Activated T-helper 9 cell treated with anti-CD3 and anti-CD28 coated beads, Interleukin-2, amount 50 U/mL, for 16 hours (primary cell): ENCODE measurements at regions not wholly inside any gene's neighbourhood (a gene's known extent, or its start where the extent isn't known, plus 50 kb on each side); places are given as distances from the start of the nearest gene placed in this dataset.
"Not testable (repeated sequence)": the region's sequence is repeated elsewhere in the genome, so short reads cannot be mapped to it uniquely, and the experiment has no call there.

ENCODE experiments used
- DNase-seq: peaks from one replicate; pipeline ENCODE4 v3.0.0-alpha.2; 2020; ENCODE audit warnings: low read depth

DNA sequence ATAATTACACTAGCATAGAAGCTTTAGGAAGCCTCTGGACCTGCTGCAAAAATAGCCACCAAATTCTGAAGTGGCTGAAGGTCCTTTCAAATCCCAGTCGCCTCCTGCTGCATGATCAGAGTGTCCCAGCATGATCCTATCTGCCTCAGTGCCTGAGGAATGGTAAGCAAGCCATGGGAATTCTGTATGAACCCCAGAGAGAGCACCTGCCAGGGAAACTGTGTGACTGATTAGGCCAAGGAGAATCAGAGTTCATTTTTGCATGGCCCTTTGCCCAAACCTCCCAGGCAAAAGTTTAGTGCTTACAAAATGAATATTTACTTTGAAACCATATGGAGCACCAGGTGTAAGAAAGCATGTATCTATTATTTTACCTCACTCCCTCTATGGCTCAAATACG is 221.4 kb downstream of the ARL4C start:
- DNase-seq, result no peak

DNA sequence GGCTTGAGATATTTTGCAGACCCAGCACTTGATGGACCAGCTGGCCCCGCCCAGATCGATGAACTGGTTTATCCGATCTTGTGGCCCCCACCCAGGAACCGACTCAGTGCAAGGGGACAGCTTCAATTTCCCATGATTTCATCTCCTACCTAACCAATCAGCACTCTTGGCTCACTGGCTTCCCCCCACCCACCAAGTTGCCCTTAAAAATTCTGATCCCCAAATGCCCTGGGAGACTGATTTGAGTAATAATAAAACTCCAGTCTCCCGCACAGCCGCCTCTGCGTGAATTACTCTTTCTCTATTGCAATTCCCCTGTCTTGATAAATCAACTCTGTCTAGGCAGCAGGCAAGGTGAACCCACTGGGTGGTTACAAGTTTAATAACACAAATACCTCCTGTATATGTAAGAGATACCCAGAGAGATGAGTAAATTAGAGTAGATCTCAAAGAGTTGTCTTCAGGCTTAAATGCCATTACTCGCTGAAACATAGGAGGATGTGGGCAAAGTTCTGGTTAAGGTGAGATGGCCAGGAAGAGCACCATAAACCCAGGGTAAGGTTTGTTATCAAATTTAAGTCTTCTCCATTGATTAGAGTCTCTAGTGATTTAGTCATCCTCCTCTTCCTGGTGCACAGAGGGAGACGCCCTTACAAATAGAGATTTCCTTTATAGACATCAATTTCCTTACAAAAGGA is 222.8 kb downstream of the ARL4C start:
- peak; percentile 19 for DNase-seq

- DNase-seq, result no peak
Measured at GRCh38 chr2:234272069-234272850, 221.8 kb downstream of the SPP2 start.

DNA sequence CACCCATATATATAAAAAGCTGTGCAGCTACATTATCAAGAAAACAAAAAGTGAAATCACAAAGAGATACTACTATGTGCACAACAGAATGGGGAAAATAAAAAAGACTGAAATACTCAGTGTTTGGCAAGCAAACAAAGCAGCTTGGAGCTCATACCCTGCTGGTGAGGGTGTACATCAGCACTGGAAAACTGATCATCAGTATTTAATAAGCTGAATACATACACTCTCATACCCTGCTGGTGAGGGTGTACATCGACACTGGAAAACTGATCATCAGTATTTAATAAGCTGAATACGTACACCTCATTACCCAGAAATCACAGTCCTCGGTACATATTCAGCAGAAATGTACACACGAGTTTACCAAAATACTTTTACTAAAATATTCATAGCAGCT is 220.8 kb downstream of the SPP2 start:
- DNase-seq, result no peak

GRCh38 chr2:234269769-234270204 is 219.3 kb downstream of the SPP2 start:
- DNase-seq, result no peak

DNA sequence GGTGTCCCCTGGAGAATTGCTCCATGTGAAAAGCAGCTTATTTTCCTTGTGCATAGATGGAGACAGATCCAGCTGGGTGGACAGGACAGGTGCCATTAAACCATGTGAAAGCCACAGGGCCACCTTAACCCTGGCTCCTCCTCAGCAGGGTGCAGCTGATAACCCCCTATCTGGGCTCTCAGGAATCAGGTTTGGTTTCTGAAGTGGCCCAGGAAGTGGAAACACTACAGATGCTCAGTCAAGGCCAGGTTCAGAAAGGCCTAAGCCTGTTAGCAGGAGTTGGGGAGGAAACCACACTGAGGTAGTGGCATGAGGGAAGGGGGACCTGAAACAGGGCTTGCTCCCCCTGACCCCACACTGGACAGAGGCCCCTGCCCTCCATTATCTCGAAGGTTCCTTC is 217.0 kb downstream of the SPP2 start:
- DNase-seq, result no peak

DNA sequence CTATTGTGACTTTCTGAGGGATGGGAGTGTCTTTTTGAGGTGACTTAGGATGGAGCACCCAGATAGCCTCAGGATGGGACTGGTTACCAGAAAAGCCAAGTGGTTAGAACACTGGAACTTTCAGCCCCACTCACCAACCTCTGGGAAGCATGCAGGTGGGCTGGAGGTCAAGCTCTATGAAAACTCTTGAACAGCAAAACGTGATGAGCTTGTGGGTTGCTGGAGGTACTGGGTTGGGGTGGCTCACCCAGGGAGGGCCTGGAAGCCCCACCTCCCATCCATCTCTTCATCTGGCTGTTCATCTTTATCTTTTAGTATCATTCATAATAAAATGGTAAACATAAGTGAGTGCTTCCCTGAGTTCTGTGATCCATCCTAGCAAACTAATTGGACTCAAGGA is 216.4 kb downstream of the SPP2 start:
- no peak for DNase-seq

GRCh38 chr2:234265206-234265605 is 214.7 kb downstream of the SPP2 start:
- no peak for DNase-seq

DNA sequence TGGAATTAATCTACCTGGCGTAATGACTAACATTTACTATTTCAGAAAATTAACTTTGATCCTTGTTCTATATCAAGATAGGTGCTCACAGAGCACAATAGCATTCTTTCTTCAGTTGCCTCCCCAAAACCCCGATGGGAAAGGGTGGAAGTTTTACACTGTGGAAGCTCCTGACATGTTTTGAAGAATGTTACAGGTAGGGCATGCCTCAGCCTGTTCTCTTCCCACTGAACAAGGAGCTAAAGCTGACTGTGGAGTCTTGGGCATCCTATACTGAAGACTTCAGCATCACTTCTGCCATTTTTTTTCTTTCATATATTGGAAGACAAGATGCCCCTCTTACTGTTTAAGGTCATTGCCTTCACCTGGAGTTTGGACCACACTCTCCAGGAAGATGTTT is 211.2 kb downstream of the SPP2 start:
- DNase-seq, result no peak

DNA sequence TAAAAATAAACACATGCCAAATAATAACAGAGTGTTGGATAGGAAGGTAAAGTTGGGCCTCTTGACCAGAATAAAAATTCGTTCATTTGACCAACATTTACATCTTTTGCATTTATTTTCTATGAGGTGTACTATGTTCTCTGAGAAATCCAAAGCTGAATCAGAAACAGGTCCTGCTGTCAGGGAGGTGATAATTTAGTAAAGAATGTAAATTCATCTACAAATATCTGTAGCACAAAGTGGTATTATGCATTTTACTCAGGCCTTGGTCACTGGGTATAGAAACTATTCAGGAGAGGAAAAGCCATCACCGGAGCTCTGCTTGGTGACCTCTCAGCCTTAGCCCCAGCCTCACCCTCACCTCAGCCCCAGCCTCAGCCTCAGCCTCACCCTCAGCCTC is 208.9 kb downstream of the SPP2 start:
- DNase-seq, result no peak

DNA sequence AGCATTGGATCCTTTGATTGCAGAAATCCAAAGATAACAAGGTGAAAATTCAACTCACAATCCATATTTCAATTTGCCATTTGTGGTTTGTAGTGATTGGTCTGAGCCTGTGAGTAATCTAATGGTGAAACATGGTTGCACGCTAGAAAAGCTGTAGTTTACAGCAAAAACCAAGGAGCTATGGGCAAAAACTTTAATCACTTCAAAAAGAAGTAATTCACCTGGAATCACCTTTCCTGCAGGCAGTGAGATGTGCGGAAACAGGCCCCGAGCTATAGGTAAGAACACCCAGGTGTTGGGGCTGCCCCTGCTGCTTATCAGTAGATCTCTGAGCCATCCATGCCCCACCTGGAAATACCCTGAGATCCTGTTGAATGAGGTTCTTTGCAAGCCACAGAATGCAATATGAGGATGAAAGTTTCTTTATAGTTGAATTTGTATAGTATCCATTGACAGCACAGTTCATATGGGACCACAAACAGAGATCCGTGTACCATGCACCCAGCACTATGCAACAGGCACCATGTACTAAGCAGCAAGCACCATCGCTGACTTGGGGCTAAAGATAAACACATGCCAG is 208.2 kb downstream of the SPP2 start:
- no peak for DNase-seq

- DNase-seq, result no peak
Measured at GRCh38 chr2:234257859-234258561, 207.5 kb downstream of the SPP2 start.

- no peak for DNase-seq
Measured at GRCh38 chr2:234256516-234256915, 206.0 kb downstream of the SPP2 start.

DNA sequence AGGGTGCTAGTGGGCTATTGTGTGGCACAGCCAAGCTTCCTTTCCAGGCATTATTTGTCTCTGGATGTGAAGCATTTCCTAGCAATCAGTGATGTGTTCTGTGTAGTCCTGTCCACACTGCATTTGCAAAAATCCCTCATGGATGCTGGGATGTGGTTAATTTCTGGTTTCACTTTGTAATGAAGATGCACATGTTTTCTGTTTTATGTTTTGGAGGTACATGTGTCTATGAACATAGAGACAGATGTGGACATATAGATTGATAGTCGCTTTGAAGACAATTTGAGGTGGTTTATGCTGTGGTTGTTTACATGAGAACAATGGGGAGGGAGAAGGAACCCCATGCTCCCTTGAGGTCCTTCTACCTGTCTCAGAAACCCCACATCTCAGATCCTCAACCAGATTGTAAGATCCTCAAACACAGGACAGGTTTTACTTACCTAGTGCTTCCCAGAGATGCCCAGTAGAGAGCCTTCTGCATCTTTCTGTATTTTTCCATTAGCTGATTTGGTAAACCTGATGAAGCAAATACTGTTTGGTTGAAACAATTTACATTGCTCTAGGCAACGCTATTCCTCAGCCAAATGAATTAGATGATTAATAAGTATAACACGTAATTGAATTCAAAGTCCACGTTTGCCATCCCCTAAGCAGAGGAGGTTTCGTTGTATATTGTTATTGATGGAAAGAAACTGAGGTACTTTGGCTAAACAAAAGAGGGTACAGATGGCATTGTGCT is 204.4 kb downstream of the SPP2 start:
- DNase-seq, result no peak

DNA sequence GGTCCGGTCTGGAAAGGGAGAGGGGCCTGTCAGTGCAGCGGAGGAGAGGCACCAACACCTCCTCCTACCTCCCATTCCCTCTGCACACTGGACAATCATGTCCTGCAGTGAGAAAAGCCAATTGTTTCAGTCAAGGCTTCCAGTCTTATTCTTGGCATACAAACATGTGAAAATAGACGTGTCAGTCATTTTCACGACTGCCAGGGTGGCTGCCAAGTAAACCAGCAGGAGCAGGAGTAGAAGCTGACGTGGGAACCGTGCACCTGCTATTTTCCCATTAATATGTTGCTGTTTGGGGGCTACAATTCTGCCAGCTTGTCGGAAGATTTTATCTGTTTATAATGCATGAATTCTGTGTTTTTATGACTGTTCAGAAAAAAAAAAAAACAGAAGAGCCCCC is 202.3 kb downstream of the SPP2 start:
- no peak for DNase-seq

- no peak for DNase-seq
Measured at GRCh38 chr2:234251326-234252271, 201.1 kb downstream of the SPP2 start.

DNA sequence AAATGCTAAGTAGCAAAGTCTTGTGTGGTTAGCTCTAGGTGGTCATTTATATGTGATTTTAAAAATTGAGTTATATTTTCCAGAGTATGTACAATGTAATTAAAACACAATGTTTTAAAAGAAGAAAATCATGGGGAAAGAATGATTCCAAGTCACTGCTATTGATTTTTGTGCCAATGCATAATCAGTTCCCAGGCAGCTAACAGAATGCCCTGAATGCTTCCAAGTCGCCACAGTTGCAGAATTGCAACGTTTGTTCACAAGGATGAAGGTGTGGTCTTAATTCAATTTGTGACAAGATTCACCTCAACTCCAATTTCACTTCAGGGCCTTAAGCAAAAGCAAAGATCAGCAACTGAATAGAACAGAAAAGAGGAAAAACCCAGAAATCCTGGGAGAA is 200.4 kb downstream of the SPP2 start:
- DNase-seq, result no peak

DNA sequence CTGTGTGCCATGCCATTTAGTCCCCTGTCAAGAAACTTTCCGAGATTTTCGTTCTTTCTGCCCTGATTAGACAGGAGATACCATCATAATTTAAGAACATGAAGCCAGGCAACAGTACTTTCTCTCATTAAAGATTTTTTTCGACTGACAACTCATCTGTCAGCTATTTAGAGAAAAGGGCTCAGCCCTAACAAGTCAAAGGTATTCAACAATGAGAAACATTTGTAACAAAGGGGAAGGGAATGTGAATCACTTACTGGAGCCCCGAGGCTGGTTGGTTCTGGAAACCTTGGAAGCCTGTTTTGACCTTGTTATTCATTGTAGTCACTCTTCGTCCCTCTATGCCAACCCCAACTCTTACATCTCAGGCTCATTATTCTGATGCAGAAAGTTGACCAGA is 199.4 kb downstream of the SPP2 start:
- no peak for DNase-seq

- DNase-seq, result no peak
Measured at GRCh38 chr2:234249034-234249735, 198.7 kb downstream of the SPP2 start.

- not testable (repeated sequence) for DNase-seq
Measured at GRCh38 chr2:234248213-234248710, 197.8 kb downstream of the SPP2 start.
